Right lobe of liver (tissue), 6 donors: ENCODE measurements at regions not wholly inside any gene's neighbourhood (a gene's known extent, or its start where the extent isn't known, plus 50 kb on each side); places are given as distances from the start of the nearest gene placed in this dataset.

Source experiments
- ATAC-seq, 4 donors: fragments of 200-7000 bp; cut with Tn5 transposase; one replicate each; pipeline ENCODE4 v1.9.1; 2020; ENCODE audit warnings: mild to moderate bottlenecking in 4 of 4, moderate library complexity in 4 of 4
- DNase-seq, 3 donors: peaks; one replicate each; pipeline ENCODE4 v3.0.0-alpha.2; 2020
- H3K27ac ChIP-seq, 3 donors: fragments of 200-600 bp; one replicate each; pipeline ENCODE4 v1.8.0; 2022
- H3K27me3 ChIP-seq, 2 donors: fragments of 200-600 bp; one replicate each; pipeline ENCODE4 v1.8.0; 2022
- H3K36me3 ChIP-seq, 4 donors: fragments of 200-600 bp; sonication (generic) in 1 of 4; one replicate each; pipeline versions ENCODE4 v1.5.1 to v1.8.0; 2017 to 2022; ENCODE audit warnings: control low read depth in 1 of 4
- H3K4me1 ChIP-seq, 4 donors: fragments of 200-600 bp; sonication (generic) in 1 of 4; one replicate each; pipeline versions ENCODE4 v1.5.1 to v1.8.0; 2017 to 2022; ENCODE audit warnings: control low read depth in 1 of 4
- H3K4me3 ChIP-seq, 3 donors: fragments of 200-600 bp; one replicate each; pipeline ENCODE4 v1.8.0; 2022
- H3K9me3 ChIP-seq, 4 donors: fragments of 200-600 bp; sonication (generic) in 1 of 4; one replicate each; pipeline versions ENCODE4 v1.5.1 to v1.8.0; 2017 to 2022; ENCODE audit warnings: control low read depth in 1 of 4
- CTCF ChIP-seq, 4 donors: fragments of 200-600 bp in 3 of 4; fragments of 450-650 bp in 1 of 4; IDR thresholded peaks; one replicate each; pipeline versions ENCODE4 v1.5.1 to v1.8.0; 2016 to 2022; ENCODE audit warnings: antibody characterized with exemption in 4 of 4, mild to moderate bottlenecking in 2 of 4
- POLR2A ChIP-seq: fragments of 450-650 bp; IDR thresholded peaks from one replicate; pipeline ENCODE4 v1.6.1; 2017; ENCODE audit warnings: antibody characterized with exemption, mild to moderate bottlenecking
- WGBS: methylation state at CpG from one replicate; pipeline ENCODE4 v1.1.6; 2018; ENCODE audit warnings: low coverage, low lambda C conversion rate; ENCODE audit not compliant: insufficient coverage; ENCODE audit errors: missing lambda C conversion rate; 5-methylcytosine and 5-hydroxymethylcytosine counted together
- intact Hi-C, 2 donors: fragments of 100-400 bp; cut with DNase I; formaldehyde crosslinking; loops; one replicate each; pipeline versions ENCODE4 v1.11.2 to v1.14.1; 2022
- donor health status: DM: no; HTN: yes; CAD: no.
- donor health status: DM: no; HTN: no; CAD: no.
- donor health status: DM: no; HTN: no; CAD: no.
- donor health status: DM: no; HTN: yes; CAD: no.
- donor health status: DM: no; HTN: yes; CAD: no.

GRCh38 chr3:35437381-35437780, 201.9 kb upstream of the ARPP21 start:
- intact Hi-C loops: no loop called here
- no peaks in the 10 kb centered on the region for H3K36me3 ChIP-seq
- WGBS: 73% methylated on average over 1 of the region's 1 CpG

GRCh38 chr3:35438101-35438500, 201.2 kb upstream of the ARPP21 start:
- Histone ChIP-seq H3K27ac (no peak overlapping the region), H3K9me3 (no peaks in the 10 kb centered on the region), H3K4me3 (no peak overlapping the region), H3K27me3 (no peaks in the 10 kb centered on the region), H3K4me1 (no peaks in the 10 kb centered on the region), H3K36me3 (no peaks in the 10 kb centered on the region)
- no peak for ATAC-seq
- no peak for DNase-seq
- intact Hi-C loops: no loop called here
- 100% methylated on average over 1 of the region's 1 CpG for WGBS
- TF ChIP-seq CTCF (IDR thresholded peaks at IDR 0.05): no peak
- no peak for TF ChIP-seq POLR2A

More at GRCh38 chr3:35437381-35437780, 201.9 kb upstream of the ARPP21 start:
- H3K4me1 ChIP-seq: no peaks in the 10 kb centered on the region
- no peak overlapping the region for H3K27ac ChIP-seq
- DNase-seq: no peak
- H3K9me3 ChIP-seq: no peaks in the 10 kb centered on the region
- no peaks in the 10 kb centered on the region for H3K27me3 ChIP-seq
- TF ChIP-seq POLR2A: no peak
- no peak for TF ChIP-seq CTCF (IDR thresholded peaks at IDR 0.05)
- H3K4me3 ChIP-seq: no peak overlapping the region
- ATAC-seq: no peak

GRCh38 chr3:35439663-35440062, 199.7 kb upstream of the ARPP21 start:
- intact Hi-C loops: no loop called here
- WGBS: 95% methylated on average over 2 of the region's 5 CpGs
- no peaks in the 10 kb centered on the region for H3K36me3 ChIP-seq
- no peak for ATAC-seq
- H3K9me3 ChIP-seq: no peaks in the 10 kb centered on the region
- H3K4me1 ChIP-seq: no peaks in the 10 kb centered on the region
- no peak for DNase-seq
- no peak overlapping the region for H3K27ac ChIP-seq
- H3K4me3 ChIP-seq: no peak overlapping the region
- TF ChIP-seq CTCF (IDR thresholded peaks at IDR 0.05) (no peak), POLR2A (no peak)
- no peaks in the 10 kb centered on the region for H3K27me3 ChIP-seq

- Histone ChIP-seq H3K4me3 (no peak overlapping the region), H3K27me3 (no peaks in the 10 kb centered on the region), H3K36me3 (no peaks in the 10 kb centered on the region), H3K27ac (no peak overlapping the region), H3K4me1 (no peaks in the 10 kb centered on the region), H3K9me3 (no peaks in the 10 kb centered on the region)
- TF ChIP-seq POLR2A: no peak
- TF ChIP-seq CTCF (IDR thresholded peaks at IDR 0.05): no peak
- intact Hi-C loops: no loop called here
- DNase-seq (no peak), ATAC-seq (peak in 3 of 4 donors; percentile 39 to 55 (median 50))
These were observed 198.5 kb upstream of the ARPP21 start for GRCh38 chr3:35440826-35441225.

- H3K27ac ChIP-seq: no peak overlapping the region
- ATAC-seq (no peak), DNase-seq (no peak)
- WGBS: 86% methylated on average over 1 of the region's 2 CpGs
- peaks cover 0 to 5% (median 0%) of the 10 kb centered on the region in 4 donors for H3K4me1 ChIP-seq
- no peaks in the 10 kb centered on the region for H3K9me3 ChIP-seq
- H3K36me3 ChIP-seq: no peaks in the 10 kb centered on the region
- no peaks in the 10 kb centered on the region for H3K27me3 ChIP-seq
- H3K4me3 ChIP-seq: no peak overlapping the region
- TF ChIP-seq POLR2A: no peak
- TF ChIP-seq CTCF (IDR thresholded peaks at IDR 0.05): no peak
- intact Hi-C loops: no loop called here
These were observed 192.4 kb upstream of the ARPP21 start for GRCh38 chr3:35446896-35447295.
